A549 (cell line): ENCODE measurements at regions not wholly inside any gene's neighbourhood (a gene's known extent, or its start where the extent isn't known, plus 50 kb on each side); places are given as distances from the start of the nearest gene placed in this dataset.

ENCODE experiments used
- ATAC-seq, 2 experiments: fragments of 200-7000 bp in 1 of 2; fragments of >200 bp in 1 of 2; cut with Nextera tagmentation in 1 of 2; cut with Tn5 transposase in 1 of 2; 3 replicates each; pipeline versions ENCODE4 v1.8.0 to v1.9.1; 2018 to 2020; ENCODE audit warnings: mild to moderate bottlenecking in 1 of 2, moderate library complexity in 1 of 2
- CTCF ChIA-PET: fragments of 300-600 bp; sonication (Branson Sonifier 250); formaldehyde crosslinking; extraction: SDS; loops from one replicate; lab custom pipeline; 2021; ENCODE audit warnings: antibody characterized with exemption, inconsistent platforms; lab: Yijun Ruan, JAX
- POLR2A ChIA-PET: fragments of 350-600 bp; formaldehyde crosslinking; extraction: SDS; loops from one replicate; lab custom pipeline; 2021; ENCODE audit warnings: antibody characterized with exemption, inconsistent platforms; lab: Yijun Ruan, JAX
- DNase-seq, 2 experiments: peaks; one replicate each; pipeline versions ENCODE4 v3.0.0 to v3.0.0-alpha.2; 2011 to 2016; ENCODE audit warnings: low read depth in 1 of 2, low spot score in 1 of 2
- FAIRE-seq: peaks from 2 replicates; lab custom pipeline; 2011; peaks lifted over from hg19 to GRCh38; lab: Jason Lieb, UNC
- H3K27ac ChIP-seq, 2 experiments: fragments of >200 bp; sonication (Bioruptor Twin); formaldehyde crosslinking; 3 replicates each; pipeline ENCODE4 v1.5.1; 2016 to 2017
- H3K4me1 ChIP-seq: fragments of >200 bp; sonication (Bioruptor Twin); formaldehyde crosslinking; 3 replicates; pipeline ENCODE4 v1.6.1; 2016
- H3K4me2 ChIP-seq: fragments of >200 bp; sonication (Bioruptor Twin); formaldehyde crosslinking; 3 replicates; pipeline ENCODE4 v1.6.1; 2016
- H3K4me3 ChIP-seq: fragments of >200 bp; sonication (Bioruptor Twin); formaldehyde crosslinking; 3 replicates; pipeline ENCODE4 v1.5.1; 2016
- H3K9me3 ChIP-seq: fragments of >200 bp; sonication (Bioruptor Twin); formaldehyde crosslinking; 3 replicates; pipeline ENCODE4 v1.6.1; 2016
- ATOH8 ChIP-seq: fragments of 250-450 bp; sonication (Bioruptor Pico); IDR thresholded peaks from 2 replicates; pipeline ENCODE4 v1.5.0; 2020; ENCODE audit warnings: low read depth, mild to moderate bottlenecking, moderate library complexity
- BCL3 ChIP-seq: fragments of >200 bp; sonication (Bioruptor Twin); formaldehyde crosslinking; IDR thresholded peaks from 3 replicates; pipeline ENCODE4 v1.6.1; 2016
- CEBPB ChIP-seq, 2 experiments: fragments of >200 bp in 1 of 2; sonication (Bioruptor Twin) in 1 of 2; formaldehyde crosslinking in 1 of 2; IDR thresholded peaks; 2 replicates each; pipeline ENCODE4 v1.6.1; 2012 to 2016
- CTCF ChIP-seq: fragments of >200 bp; sonication (Bioruptor Twin); formaldehyde crosslinking; IDR thresholded peaks from 3 replicates; pipeline ENCODE4 v1.5.1; 2016
- E2F6 ChIP-seq: IDR thresholded peaks from 2 replicates; pipeline ENCODE4 v1.6.1; 2012; ENCODE audit warnings: low read depth, borderline replicate concordance
- EHMT2 ChIP-seq: fragments of 200-600 bp; sonication (generic); IDR thresholded peaks from 2 replicates; pipeline ENCODE4 v1.6.1; 2016; ENCODE audit warnings: antibody characterized with exemption, low read depth, mild to moderate bottlenecking, moderate library complexity
- FOSL2 ChIP-seq, 2 experiments: fragments of 450-650 bp in 1 of 2; fragments of >200 bp in 1 of 2; sonication (Bioruptor Twin) in 1 of 2; formaldehyde crosslinking; IDR thresholded peaks; 2 replicates each; pipeline versions ENCODE4 v1.5.0 to v1.6.1; 2016 to 2020; ENCODE audit warnings: mild to moderate bottlenecking in 1 of 2, moderate library complexity in 1 of 2
- FOXS1 ChIP-seq: fragments of 250-450 bp; sonication (Bioruptor Pico); IDR thresholded peaks from 2 replicates; pipeline ENCODE4 v1.5.0; 2020; ENCODE audit warnings: mild to moderate bottlenecking, moderate library complexity
- HES2 ChIP-seq: fragments of >200 bp; sonication (Bioruptor Twin); formaldehyde crosslinking; IDR thresholded peaks from 2 replicates; pipeline ENCODE4 v1.6.1; 2016
- HMGXB4 ChIP-seq: fragments of 250-450 bp; sonication (Bioruptor Pico); IDR thresholded peaks from 2 replicates; pipeline ENCODE4 v1.5.0; 2021; ENCODE audit warnings: mild to moderate bottlenecking, moderate library complexity, borderline replicate concordance
- JUN ChIP-seq, 2 experiments: fragments of >200 bp; sonication (Bioruptor Twin); formaldehyde crosslinking; IDR thresholded peaks; 2 replicates in 1 of 2; 3 replicates in 1 of 2; pipeline ENCODE4 v1.6.1; 2016 to 2017
- MAX ChIP-seq: IDR thresholded peaks from 2 replicates; pipeline ENCODE4 v1.6.1; 2012
- MAZ ChIP-seq: fragments of 150-350 bp; IDR thresholded peaks from 2 replicates; pipeline ENCODE4 v1.6.1; 2014; ENCODE audit warnings: antibody characterized with exemption, low read depth, low read length, borderline replicate concordance
- MYC ChIP-seq: IDR thresholded peaks from 2 replicates; pipeline ENCODE4 v1.6.1; 2012; ENCODE audit warnings: mild to moderate bottlenecking, inconsistent platforms, low read length, improper control_type of control experiment, borderline replicate concordance
- POLR2AphosphoS2 ChIP-seq: conservative IDR thresholded peaks from 2 replicates; pipeline ENCODE4 v1.6.1; 2012; ENCODE audit warnings: low read length, improper control_type of control experiment, inconsistent platforms
- REST ChIP-seq: fragments of 200-600 bp; sonication (generic); IDR thresholded peaks from 2 replicates; pipeline ENCODE4 v1.6.1; 2016; ENCODE audit warnings: antibody characterized with exemption, mild to moderate bottlenecking, moderate library complexity
- RFX5 ChIP-seq: fragments of 450-650 bp; IDR thresholded peaks from 2 replicates; pipeline ENCODE4 v1.7.1; 2014; ENCODE audit warnings: antibody characterized with exemption, mild to moderate bottlenecking, moderate library complexity
- SMC3 ChIP-seq: fragments of >200 bp; sonication (Bioruptor Twin); formaldehyde crosslinking; IDR thresholded peaks from 3 replicates; pipeline ENCODE4 v1.6.1; 2018; ENCODE audit warnings: inconsistent platforms
- SREBF2 ChIP-seq: fragments of 450-650 bp; IDR thresholded peaks from 2 replicates; pipeline ENCODE4 v1.6.1; 2014; ENCODE audit warnings: mild to moderate bottlenecking, moderate library complexity
- TFCP2L1 ChIP-seq: fragments of 250-450 bp; sonication (Bioruptor Pico); IDR thresholded peaks from 2 replicates; pipeline ENCODE4 v1.5.0; 2021; ENCODE audit warnings: mild to moderate bottlenecking
- ZC3H11A ChIP-seq: fragments of 450-650 bp; IDR thresholded peaks from 2 replicates; pipeline ENCODE4 v1.6.1; 2014; ENCODE audit warnings: antibody characterized with exemption, mild to moderate bottlenecking
- WGBS: methylation state at CpG from one replicate; pipeline ENCODE4 v1.1.6; 2017; ENCODE audit errors: missing lambda C conversion rate; 5-methylcytosine and 5-hydroxymethylcytosine counted together

GRCh38 chr3:34360713-34361112, 562.3 kb downstream of the PDCD6IP start:
- Histone ChIP-seq H3K4me1 (no peaks in the 10 kb centered on the region), H3K4me3 (no peak overlapping the region), H3K4me2 (no peak overlapping the region), H3K27ac (no peak overlapping the region), H3K9me3 (no peaks in the 10 kb centered on the region)
- no peak for ATAC-seq
- no peak for TF ChIP-seq FOXS1 (CRISPR knock-in tag)
- no peak for TF ChIP-seq SMC3
- TF ChIP-seq RFX5 = no peak
- TF ChIP-seq JUN (IDR thresholded peaks at IDR 0.05) = no peak
- no peak for TF ChIP-seq BCL3
- TF ChIP-seq ATOH8 (CRISPR knock-in tag) = no peak
- TF ChIP-seq CEBPB (IDR thresholded peaks at IDR 0.05) = no peak
- no peak for TF ChIP-seq MAZ
- TF ChIP-seq EHMT2 = no peak
- no peak for TF ChIP-seq ZC3H11A
- no peak for TF ChIP-seq SREBF2
- no peak for TF ChIP-seq HMGXB4
- TF ChIP-seq CTCF = no peak
- TF ChIP-seq FOSL2 (IDR thresholded peaks at IDR 0.05) = no peak
- TF ChIP-seq FOSL2 (CRISPR knock-in tag; IDR thresholded peaks at IDR 0.05) = no peak
- TF ChIP-seq TFCP2L1 (CRISPR knock-in tag) = no peak
- no peak for DNase-seq
- 36% methylated on average over 5 of the region's 5 CpGs for whole genome bisulfite sequencing
- POLR2A ChIA-PET = no interaction called here
- no peak for FAIRE-seq
- CTCF ChIA-PET = no interaction called here

- ATAC-seq (no peak), DNase-seq (no peak), FAIRE-seq (no peak)
- CTCF ChIA-PET = interaction anchor here (1.1 to 1.2 kb wide), 2 partner anchors 100 to 382 kb away, joined by 3 read pairs; no protein-coding TSS in a partner anchor
- Histone ChIP-seq H3K27ac (no peak overlapping the region), H3K4me2 (no peak overlapping the region), H3K4me1 (no peaks in the 10 kb centered on the region), H3K9me3 (no peaks in the 10 kb centered on the region), H3K4me3 (no peak overlapping the region)
- POLR2A ChIA-PET = no interaction called here
- WGBS = 43% methylated on average over 5 of the region's 5 CpGs
- no peak for TF ChIP-seq E2F6
- TF ChIP-seq REST = no peak
- TF ChIP-seq MAX = no peak
- TF ChIP-seq HES2 = no peak
- TF ChIP-seq HMGXB4 = no peak
- no peak for TF ChIP-seq POLR2AphosphoS2
- TF ChIP-seq MYC = no peak
- no peak for TF ChIP-seq CTCF
Observed at GRCh38 chr3:34361921-34362320, 563.5 kb downstream of the PDCD6IP start.
